GM12878 (cell line): ENCODE measurements at regions not wholly inside any gene's neighbourhood (a gene's known extent, or its start where the extent isn't known, plus 50 kb on each side); places are given as distances from the start of the nearest gene placed in this dataset.

Source experiments
- ATAC-seq: fragments of 200-7000 bp; cut with Tn5 transposase; 3 replicates; pipeline ENCODE4 v1.9.1; 2020; ENCODE audit warnings: mild to moderate bottlenecking, moderate library complexity
- BruUV-seq: library from RNA; stranded (reverse); fragments of 400-500 nt; replicated peaks from 2 replicates; lab custom pipeline; 2021; lab: Mats Ljungman, UMichigan
- CTCF ChIA-PET: fragments of 300-600 bp; sonication (Branson Sonifier 250); formaldehyde crosslinking; extraction: SDS; loops from one replicate; lab custom pipeline; 2021; ENCODE audit warnings: inconsistent platforms; lab: Yijun Ruan, JAX
- POLR2A ChIA-PET: fragments of 350-600 bp; formaldehyde crosslinking; extraction: SDS; loops from one replicate; lab custom pipeline; 2021; ENCODE audit warnings: inconsistent platforms; lab: Charles Lee
- RAD21 ChIA-PET: fragments of 300-600 bp; sonication (Branson Sonifier 250); formaldehyde crosslinking; loops from one replicate; lab custom pipeline; 2023; ENCODE audit warnings: antibody characterized with exemption; ENCODE audit not compliant: unreplicated experiment; lab: Charles Lee
- SMC1A ChIA-PET: fragments of 300-600 bp; sonication (Branson Sonifier 250); formaldehyde crosslinking; loops from one replicate; lab custom pipeline; 2023; ENCODE audit not compliant: unreplicated experiment, uncharacterized antibody; lab: Charles Lee
- DNase-seq: peaks from one replicate; pipeline ENCODE4 v3.0.0-alpha.2; 2011; ENCODE audit warnings: low read depth, low spot score
- FAIRE-seq: peaks from 3 replicates; lab custom pipeline; 2011; peaks lifted over from hg19 to GRCh38; lab: Jason Lieb, UNC
- H2AFZ ChIP-seq: 2 replicates; pipeline ENCODE4 v1.6.0; 2011; ENCODE audit warnings: low read depth, low read length, control low read depth; ENCODE audit not compliant: control insufficient read depth
- H3K27ac ChIP-seq: 2 replicates; pipeline ENCODE4 v1.5.1; 2011; ENCODE audit warnings: control low read depth; ENCODE audit not compliant: control insufficient read depth, insufficient read depth
- H3K27me3 ChIP-seq, 2 experiments: replicated peaks in 1 of 2; 2 replicates each; pipeline versions ENCODE4 v1.6.0 to v1.6.1; 2011; ENCODE audit warnings: low read length in 1 of 2; ENCODE audit not compliant: control insufficient read depth in 2 of 2, insufficient read depth in 2 of 2
- H3K36me3 ChIP-seq, 2 experiments: 2 replicates each; pipeline ENCODE4 v1.5.1; 2011; ENCODE audit warnings: low read length in 1 of 2; ENCODE audit not compliant: control insufficient read depth in 2 of 2, insufficient read depth in 2 of 2
- H3K4me1 ChIP-seq: 2 replicates; pipeline ENCODE4 v1.6.1; 2011; ENCODE audit warnings: mild to moderate bottlenecking, low read length, moderate library complexity, mixed read lengths; ENCODE audit not compliant: control insufficient read depth, insufficient read depth
- H3K4me2 ChIP-seq: 2 replicates; pipeline ENCODE4 v1.6.0; 2011; ENCODE audit warnings: control low read depth; ENCODE audit not compliant: control insufficient read depth, insufficient read depth
- H3K4me3 ChIP-seq: fragments of 200-600 bp; sonication (generic); 2 replicates; pipeline ENCODE4 v1.5.1; 2016
- H3K79me2 ChIP-seq: 2 replicates; pipeline ENCODE4 v1.6.0; 2011; ENCODE audit warnings: low read length; ENCODE audit not compliant: control insufficient read depth, insufficient read depth
- H3K9ac ChIP-seq: 2 replicates; pipeline ENCODE4 v1.8.0; 2011; ENCODE audit warnings: low read length, control low read depth, mixed read lengths; ENCODE audit not compliant: control insufficient read depth, insufficient read depth
- H3K9me3 ChIP-seq: replicated peaks from 3 replicates; pipeline ENCODE4 v1.5.1; 2011; ENCODE audit warnings: mild to moderate bottlenecking, low read length; ENCODE audit not compliant: control insufficient read depth, insufficient read depth
- H4K20me1 ChIP-seq: 2 replicates; pipeline ENCODE4 v1.6.0; 2011; ENCODE audit not compliant: control insufficient read depth, insufficient read depth
- CREB1 ChIP-seq: IDR thresholded peaks from 2 replicates; pipeline ENCODE4 v1.6.1; 2012; ENCODE audit warnings: low read depth, mild to moderate bottlenecking, inconsistent platforms
- CREM ChIP-seq: IDR thresholded peaks from 2 replicates; pipeline ENCODE4 v1.6.1; 2014; ENCODE audit warnings: antibody characterized with exemption, low read depth
- ETV6 ChIP-seq, 2 experiments: fragments of 450-650 bp in 1 of 2; IDR thresholded peaks in 1 of 2; conservative IDR thresholded peaks in 1 of 2; 2 replicates each; pipeline ENCODE4 v1.6.1; 2014; ENCODE audit warnings: antibody characterized with exemption in 1 of 2, borderline replicate concordance in 1 of 2, low read depth in 1 of 2, mild to moderate bottlenecking in 1 of 2, moderate library complexity in 1 of 2
- NBN ChIP-seq: fragments of 450-650 bp; IDR thresholded peaks from 2 replicates; pipeline ENCODE4 v1.6.1; 2016
- RB1 ChIP-seq: fragments of 450-650 bp; formaldehyde crosslinking; IDR thresholded peaks from 2 replicates; pipeline ENCODE4 v1.6.1; 2017; ENCODE audit warnings: mild to moderate bottlenecking, borderline replicate concordance
- SMARCA5 ChIP-seq: fragments of 450-650 bp; IDR thresholded peaks from 2 replicates; pipeline ENCODE4 v1.6.1; 2017; ENCODE audit warnings: mild to moderate bottlenecking
- TBL1XR1 ChIP-seq: IDR thresholded peaks from 2 replicates; pipeline ENCODE4 v1.6.1; 2012; ENCODE audit warnings: low read depth, low read length, improper control_type of control experiment
- TCF12 ChIP-seq: IDR thresholded peaks from 2 replicates; pipeline ENCODE4 v1.6.1; 2011; ENCODE audit warnings: low read depth, mild to moderate bottlenecking, low read length
- USF1 ChIP-seq: IDR thresholded peaks from 2 replicates; pipeline ENCODE4 v1.6.1; 2011; ENCODE audit warnings: borderline replicate concordance, low read depth, mild to moderate bottlenecking, moderate library complexity, mixed read lengths, low read length; ENCODE audit not compliant: insufficient read depth; ENCODE audit errors: extremely low read length
- ZBED1 ChIP-seq: IDR thresholded peaks from 2 replicates; pipeline ENCODE4 v1.6.1; 2016; ENCODE audit warnings: borderline replicate concordance
- ZBTB33 ChIP-seq: fragments of 450-650 bp; IDR thresholded peaks from 2 replicates; pipeline ENCODE4 v1.6.1; 2017; ENCODE audit warnings: mild to moderate bottlenecking
- ZNF274 ChIP-seq: IDR thresholded peaks from one replicate; pipeline ENCODE4 v1.8.0; 2011; ENCODE audit not compliant: insufficient read length, insufficient read depth
- WGBS: methylation state at CpG from one replicate; pipeline ENCODE4 v1.1.6; 2016; ENCODE audit warnings: low lambda C conversion rate; ENCODE audit not compliant: insufficient replicate concordance, insufficient coverage; ENCODE audit errors: missing lambda C conversion rate; 5-methylcytosine and 5-hydroxymethylcytosine counted together
- in situ Hi-C: fragments of 300-500 bp; cut with MboI; formaldehyde crosslinking; loops from 9 replicates; pipeline ENCODE4 v1.14.3; 2018; ENCODE audit warnings: mixed read lengths
- intact Hi-C: fragments of 100-400 bp; cut with micrococcal nuclease; formaldehyde crosslinking; loops from one replicate; pipeline ENCODE4 v1.14.2; 2022; ENCODE audit not compliant: unreplicated experiment
- TF ChIP-seq, protein P1 (sequence below): IDR thresholded peaks from 2 replicates; pipeline ENCODE4 v1.6.1; 2011; ENCODE audit warnings: mild to moderate bottlenecking, low read depth, low read length, moderate library complexity; ENCODE audit not compliant: insufficient replicate concordance

DNA sequence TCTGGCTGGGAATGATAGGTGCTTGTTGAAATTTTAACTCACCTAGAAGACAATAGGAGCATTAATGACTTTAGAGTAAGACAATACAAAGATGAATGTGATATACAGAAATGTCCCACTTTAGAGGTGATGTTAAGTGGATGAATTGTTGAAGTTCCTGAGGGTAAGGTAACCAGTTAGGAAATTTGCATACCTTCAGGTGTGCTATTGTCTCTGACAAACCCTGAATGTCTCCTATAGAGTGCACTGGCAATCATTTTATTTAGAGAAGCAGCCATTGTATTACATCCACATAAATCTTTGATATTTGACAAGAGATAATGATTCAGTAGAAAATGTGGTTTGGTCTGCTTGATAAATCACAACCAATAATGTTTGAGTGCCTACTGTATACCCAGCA is 228.5 kb downstream of the RNF144A start (continued):
- TF ChIP-seq ZBTB33: no peak
- no peak for TF ChIP-seq CREM

DNA sequence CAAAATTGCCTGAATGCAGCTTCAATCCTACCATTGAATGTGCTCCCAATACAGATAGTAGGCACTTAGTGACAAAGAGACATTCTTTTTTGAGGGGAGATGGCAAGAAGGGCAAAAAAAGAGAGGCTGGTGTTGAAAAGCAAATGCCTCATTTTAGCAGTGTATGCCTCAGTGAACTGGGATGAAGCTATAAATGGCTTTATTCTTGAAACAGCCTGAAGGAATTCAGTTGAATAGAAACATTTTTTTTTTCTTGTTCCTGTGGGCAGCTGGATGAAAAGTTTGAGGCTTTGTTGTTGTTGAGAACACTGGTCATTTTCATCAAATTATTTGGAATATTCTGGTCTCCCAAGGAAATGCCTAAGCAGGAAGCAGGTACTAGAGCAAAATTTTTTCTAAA is 228.9 kb downstream of the RNF144A start:
- H3K4me1 ChIP-seq: no peaks in the 10 kb centered on the region
- no peaks in the 10 kb centered on the region for H4K20me1 ChIP-seq
- no peak overlapping the region for H3K27ac ChIP-seq
- FAIRE-seq (no peak), ATAC-seq (no peak), DNase-seq (no peak)
- H3K9ac ChIP-seq: no peak overlapping the region
- no peaks in the 10 kb centered on the region for H3K79me2 ChIP-seq
- no peak overlapping the region for H2AFZ ChIP-seq
- CTCF ChIA-PET: no interaction called here
- RAD21 ChIA-PET: no interaction called here
- no peak for TF ChIP-seq TBL1XR1
- in situ Hi-C loops: no loop called here
- SMC1A ChIA-PET: interaction anchor here (0.5 kb wide), 1 partner anchor 1642 kb away, joined by 3 read pairs; no protein-coding TSS in a partner anchor
- no peaks in the 10 kb centered on the region for H3K27me3 ChIP-seq
- H3K4me3 ChIP-seq: no peak overlapping the region
- H3K4me2 ChIP-seq: no peak overlapping the region
- intact Hi-C loops: no loop called here
- H3K9me3 ChIP-seq: no peaks in the 10 kb centered on the region; the same call in 2 of the 3 replicates
- no peaks in the 10 kb centered on the region for H3K36me3 ChIP-seq
- POLR2A ChIA-PET: no interaction called here
- no TSS peak for BruUV-seq

GRCh38 chr2:7154656-7155055 is 237.4 kb downstream of the RNF144A start:
- Histone ChIP-seq H3K4me2 (no peak overlapping the region), H3K4me3 (no peak overlapping the region), H3K79me2 (no peaks in the 10 kb centered on the region), H3K4me1 (no peaks in the 10 kb centered on the region), H3K9ac (no peak overlapping the region), H3K9me3 (no peaks in the 10 kb centered on the region), H2AFZ (no peak overlapping the region), H3K27ac (no peak overlapping the region), H3K36me3 (no peaks in the 10 kb centered on the region), H3K27me3 (no peaks in the 10 kb centered on the region), H4K20me1 (no peaks in the 10 kb centered on the region)
- in situ Hi-C loops (no loop called here), intact Hi-C loops (no loop called here)
- CTCF ChIA-PET: no interaction called here
- RAD21 ChIA-PET: no interaction called here
- POLR2A ChIA-PET: interaction anchor here (0.7 kb wide), 1 partner anchor 51 kb away, joined by 3 read pairs; no protein-coding TSS in a partner anchor
- WGBS: 32% methylated on average over 1 of the region's 1 CpG
- FAIRE-seq (no peak), ATAC-seq (no peak), DNase-seq (no peak)
- no TSS peak for BruUV-seq
- SMC1A ChIA-PET: no interaction called here
- no peak for TF ChIP-seq ZBED1
- TF ChIP-seq ZNF274: no peak
- no peak for TF ChIP-seq TCF12
- TF ChIP-seq USF1: no peak
- no peak for TF ChIP-seq SMARCA5
- TF ChIP-seq CREB1: no peak
- TF ChIP-seq, protein P1, sequence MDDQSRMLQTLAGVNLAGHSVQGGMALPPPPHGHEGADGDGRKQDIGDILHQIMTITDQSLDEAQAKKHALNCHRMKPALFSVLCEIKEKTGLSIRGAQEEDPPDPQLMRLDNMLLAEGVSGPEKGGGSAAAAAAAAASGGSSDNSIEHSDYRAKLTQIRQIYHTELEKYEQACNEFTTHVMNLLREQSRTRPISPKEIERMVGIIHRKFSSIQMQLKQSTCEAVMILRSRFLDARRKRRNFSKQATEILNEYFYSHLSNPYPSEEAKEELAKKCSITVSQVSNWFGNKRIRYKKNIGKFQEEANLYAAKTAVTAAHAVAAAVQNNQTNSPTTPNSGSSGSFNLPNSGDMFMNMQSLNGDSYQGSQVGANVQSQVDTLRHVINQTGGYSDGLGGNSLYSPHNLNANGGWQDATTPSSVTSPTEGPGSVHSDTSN: no peak
- no peak for TF ChIP-seq NBN
- no peak for TF ChIP-seq RB1
- TF ChIP-seq ETV6 (conservative IDR thresholded peaks at IDR 0.05 in 1 of 2, IDR thresholded peaks at IDR 0.05 in 1 of 2; ENCODE audit: borderline replicate concordance in 1 of 2, low read depth in 1 of 2): no peak
